Progenitor cell of endocrine pancreas (in vitro differentiated cells): ENCODE measurements at regions not wholly inside any gene's neighbourhood (a gene's known extent, or its start where the extent isn't known, plus 50 kb on each side); places are given as distances from the start of the nearest gene placed in this dataset.

Experiments used
- DNase-seq: peaks from one replicate; pipeline ENCODE4 v3.0.0; 2021; ENCODE audit warnings: low spot score; ENCODE audit not compliant: unreplicated experiment
- H3K27ac Mint-ChIP-seq: 2 replicates; pipeline ENCODE4 v1.8.0; 2021; ENCODE audit warnings: mild to moderate bottlenecking, moderate library complexity, mixed read lengths
- H3K27me3 Mint-ChIP-seq: 2 replicates; pipeline ENCODE4 v1.8.0; 2021; ENCODE audit warnings: mixed read lengths
- H3K36me3 Mint-ChIP-seq: 2 replicates; pipeline ENCODE4 v1.8.0; 2022; ENCODE audit warnings: mixed read lengths; ENCODE audit not compliant: insufficient read depth
- H3K4me1 Mint-ChIP-seq: 2 replicates; pipeline ENCODE4 v1.8.0; 2021; ENCODE audit warnings: low read depth, mixed read lengths
- H3K4me3 Mint-ChIP-seq: 2 replicates; pipeline ENCODE4 v1.8.0; 2021; ENCODE audit warnings: low read depth, mild to moderate bottlenecking, moderate library complexity, mixed read lengths
- H3K9me3 Mint-ChIP-seq: 2 replicates; pipeline ENCODE4 v1.8.0; 2021; ENCODE audit warnings: low read depth, mixed read lengths
- TF ChIP-seq, protein P1 (sequence below): fragments of 200-600 bp; sonication (generic); IDR thresholded peaks from one replicate; pipeline ENCODE4 v1.5.0; 2021; ENCODE audit warnings: antibody characterized with exemption, mild to moderate bottlenecking; ENCODE audit not compliant: unreplicated experiment

DNA sequence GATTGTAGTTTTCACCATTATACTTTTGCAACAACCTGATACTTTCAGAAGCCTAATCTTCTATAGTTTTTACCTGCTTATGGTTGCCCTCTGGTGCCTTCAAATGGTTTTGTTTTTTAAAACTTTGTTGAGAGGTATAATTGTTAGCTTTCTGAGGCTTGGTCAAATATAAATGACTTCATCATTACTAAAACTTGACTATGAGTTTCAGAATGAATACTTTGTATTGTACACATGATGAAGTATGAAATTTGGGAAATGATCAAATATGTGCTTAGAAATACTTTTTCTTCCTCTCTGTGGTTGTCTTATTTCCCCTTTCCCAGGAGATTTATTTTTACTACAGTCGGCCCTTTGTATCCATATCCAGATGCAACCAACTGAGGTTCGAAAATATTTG, 151.8 kb upstream of the B3GALT2 start:
- DNase-seq = no peak
- H3K9me3 Mint-ChIP-seq = peaks cover 5% of the 10 kb centered on the region
- no peaks in the 10 kb centered on the region for H3K36me3 Mint-ChIP-seq
- TF ChIP-seq, protein P1, sequence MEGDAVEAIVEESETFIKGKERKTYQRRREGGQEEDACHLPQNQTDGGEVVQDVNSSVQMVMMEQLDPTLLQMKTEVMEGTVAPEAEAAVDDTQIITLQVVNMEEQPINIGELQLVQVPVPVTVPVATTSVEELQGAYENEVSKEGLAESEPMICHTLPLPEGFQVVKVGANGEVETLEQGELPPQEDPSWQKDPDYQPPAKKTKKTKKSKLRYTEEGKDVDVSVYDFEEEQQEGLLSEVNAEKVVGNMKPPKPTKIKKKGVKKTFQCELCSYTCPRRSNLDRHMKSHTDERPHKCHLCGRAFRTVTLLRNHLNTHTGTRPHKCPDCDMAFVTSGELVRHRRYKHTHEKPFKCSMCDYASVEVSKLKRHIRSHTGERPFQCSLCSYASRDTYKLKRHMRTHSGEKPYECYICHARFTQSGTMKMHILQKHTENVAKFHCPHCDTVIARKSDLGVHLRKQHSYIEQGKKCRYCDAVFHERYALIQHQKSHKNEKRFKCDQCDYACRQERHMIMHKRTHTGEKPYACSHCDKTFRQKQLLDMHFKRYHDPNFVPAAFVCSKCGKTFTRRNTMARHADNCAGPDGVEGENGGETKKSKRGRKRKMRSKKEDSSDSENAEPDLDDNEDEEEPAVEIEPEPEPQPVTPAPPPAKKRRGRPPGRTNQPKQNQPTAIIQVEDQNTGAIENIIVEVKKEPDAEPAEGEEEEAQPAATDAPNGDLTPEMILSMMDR = no peak
- no peak overlapping the region for H3K4me3 Mint-ChIP-seq
- no peak overlapping the region for H3K27ac Mint-ChIP-seq
- H3K27me3 Mint-ChIP-seq = no peaks in the 10 kb centered on the region
- H3K4me1 Mint-ChIP-seq = peaks cover 2% of the 10 kb centered on the region

DNA sequence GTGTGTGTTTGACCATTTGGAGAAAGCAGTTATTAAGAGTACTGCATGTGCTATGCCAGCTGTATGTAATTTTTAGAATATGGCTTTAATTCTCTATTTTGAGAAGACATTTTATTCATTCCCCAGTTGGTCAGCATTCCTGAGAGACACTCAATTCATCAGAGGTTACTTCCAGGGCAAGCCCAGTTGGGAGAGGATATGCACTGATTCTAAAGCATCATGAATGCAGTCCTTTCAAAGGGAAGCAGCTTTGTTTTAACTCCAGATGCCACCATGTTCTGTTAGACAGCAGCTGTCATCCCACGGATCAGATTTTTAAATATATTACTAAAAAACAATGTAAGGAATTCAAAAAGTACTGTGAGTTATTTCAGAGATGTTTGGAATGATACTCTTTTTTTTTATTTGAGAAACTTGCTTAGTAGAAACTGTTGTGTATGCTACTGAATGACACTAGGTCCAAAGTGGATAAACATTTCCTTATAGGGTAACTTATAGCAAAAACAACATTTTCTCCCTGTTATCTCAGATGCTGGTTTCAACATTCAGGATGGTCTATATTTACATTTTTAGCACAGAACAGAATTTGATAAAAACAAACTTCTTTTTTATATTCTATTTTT, 149.5 kb upstream of the B3GALT2 start:
- Mint-ChIP-seq H3K9me3 (peaks cover 21% of the 10 kb centered on the region), H3K27ac (no peak overlapping the region), H3K36me3 (peaks cover 4% of the 10 kb centered on the region), H3K4me1 (peaks cover 2% of the 10 kb centered on the region), H3K4me3 (no peak overlapping the region), H3K27me3 (no peaks in the 10 kb centered on the region)
- TF ChIP-seq, protein P1 = no peak
- no peak for DNase-seq

DNA sequence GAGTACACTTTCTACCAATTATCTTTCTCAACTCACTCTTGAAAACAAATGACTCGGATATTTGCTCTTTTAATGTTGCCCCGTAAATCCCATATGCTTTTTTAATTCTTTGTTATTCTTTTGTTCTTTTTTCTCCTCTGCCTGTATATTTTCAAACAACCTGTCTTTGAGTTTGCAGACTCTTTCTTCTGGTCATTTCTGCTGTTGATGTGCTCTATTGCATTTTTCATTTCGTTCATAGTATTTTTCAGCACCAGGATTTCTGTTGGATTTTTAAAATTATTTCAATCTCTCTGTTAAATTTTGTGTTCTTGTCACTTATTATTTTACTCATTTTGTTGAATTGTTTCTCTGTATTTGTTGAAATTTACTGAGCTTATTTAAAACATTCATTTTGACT, 146.8 kb upstream of the B3GALT2 start:
- Mint-ChIP-seq H3K36me3 (peaks cover 7% of the 10 kb centered on the region), H3K9me3 (peaks cover 39% of the 10 kb centered on the region), H3K4me1 (no peaks in the 10 kb centered on the region), H3K27ac (no peak overlapping the region), H3K4me3 (no peak overlapping the region), H3K27me3 (no peaks in the 10 kb centered on the region)
- DNase-seq = no peak
- TF ChIP-seq, protein P1 = no peak

DNA sequence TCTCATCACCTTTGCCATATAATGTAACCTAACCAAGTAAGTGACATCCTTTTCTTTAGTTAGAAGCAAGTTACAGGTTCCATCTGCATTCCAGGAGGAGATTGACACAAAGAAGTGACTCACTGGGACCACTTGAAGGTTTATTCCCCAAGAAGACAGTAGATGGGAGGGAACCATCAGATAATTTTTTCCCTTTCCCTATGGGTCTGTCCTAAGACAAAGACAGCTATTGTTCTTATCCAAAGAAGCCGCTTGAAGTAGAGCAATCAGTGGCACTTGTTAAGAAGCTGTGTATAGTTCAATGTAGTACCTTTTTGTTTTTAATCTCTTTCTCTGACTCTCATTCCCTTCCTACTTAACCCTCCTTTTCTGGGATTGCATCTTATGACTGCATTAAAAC, 139.9 kb upstream of the B3GALT2 start:
- TF ChIP-seq, protein P1 = no peak
- Mint-ChIP-seq H3K9me3 (peaks cover 42% of the 10 kb centered on the region), H3K27me3 (no peaks in the 10 kb centered on the region), H3K27ac (no peak overlapping the region), H3K36me3 (peaks cover 3% of the 10 kb centered on the region), H3K4me3 (no peak overlapping the region), H3K4me1 (no peaks in the 10 kb centered on the region)
- DNase-seq = no peak

DNA sequence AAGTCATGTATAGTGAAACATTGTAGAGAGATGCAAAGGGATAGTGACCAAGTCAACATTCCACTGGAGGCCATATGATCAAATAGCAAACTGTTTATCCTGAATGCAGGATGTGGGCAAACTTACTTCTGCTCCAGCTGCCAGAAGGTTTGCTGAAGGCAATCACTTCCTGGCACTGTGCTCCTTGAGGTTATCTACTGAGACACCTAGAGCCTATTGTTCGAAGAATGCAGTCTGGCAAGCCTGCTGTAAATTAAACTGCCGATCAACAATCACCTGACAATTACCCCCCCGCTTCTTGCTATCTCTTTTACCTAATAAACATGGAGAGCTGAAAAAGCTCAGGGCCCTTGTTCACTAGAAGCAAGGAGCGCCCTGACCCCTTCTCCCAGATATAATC, 139.4 kb upstream of the B3GALT2 start:
- Mint-ChIP-seq H3K36me3 (peaks cover 3% of the 10 kb centered on the region), H3K27me3 (no peaks in the 10 kb centered on the region), H3K27ac (no peak overlapping the region), H3K9me3 (peaks cover 41% of the 10 kb centered on the region), H3K4me3 (no peak overlapping the region), H3K4me1 (no peaks in the 10 kb centered on the region)
- no peak for DNase-seq
- TF ChIP-seq, protein P1 = no peak
